HG03571 (cell line): ENCODE measurements at regions not wholly inside any gene's neighbourhood (a gene's known extent, or its start where the extent isn't known, plus 50 kb on each side); places are given as distances from the start of the nearest gene placed in this dataset.

Experiments used
- ATAC-seq: cut with Tn5 transposase; IDR thresholded peaks from one replicate; pipeline ENCODE4 v1.9.1; 2021; ENCODE audit not compliant: unreplicated experiment

GRCh38 chr21:35329940-35330660, 281.0 kb upstream of the RUNX1 start:
- no peak for ATAC-seq

- no peak for ATAC-seq
These were observed 279.9 kb upstream of the RUNX1 start for GRCh38 chr21:35328856-35329455.

GRCh38 chr21:35326677-35327076, 277.6 kb upstream of the RUNX1 start:
- ATAC-seq: no peak

- ATAC-seq: no peak
These were observed 276.9 kb upstream of the RUNX1 start for GRCh38 chr21:35325953-35326352.

- no peak for ATAC-seq
These were observed 275.5 kb upstream of the RUNX1 start for GRCh38 chr21:35324372-35325220.

GRCh38 chr21:35323947-35324346, 274.8 kb upstream of the RUNX1 start:
- no peak for ATAC-seq

- ATAC-seq: no peak
These were observed 272.5 kb upstream of the RUNX1 start for GRCh38 chr21:35321322-35322200.

- ATAC-seq: no peak
These were observed 270.7 kb upstream of the RUNX1 start for GRCh38 chr21:35319684-35320283.

- ATAC-seq: no peak
These were observed 267.8 kb upstream of the RUNX1 start for GRCh38 chr21:35316933-35317332.

- no peak for ATAC-seq
These were observed 267.4 kb upstream of the RUNX1 start for GRCh38 chr21:35316456-35316855.

GRCh38 chr21:35314857-35315582, 265.9 kb upstream of the RUNX1 start:
- ATAC-seq: no peak

GRCh38 chr21:35311985-35312384, 262.9 kb upstream of the RUNX1 start:
- ATAC-seq: no peak

- ATAC-seq: no peak
These were observed 260.2 kb upstream of the RUNX1 start for GRCh38 chr21:35309316-35309715.

- ATAC-seq: no peak
These were observed 254.0 kb upstream of the RUNX1 start for GRCh38 chr21:35303085-35303484.

GRCh38 chr21:35298757-35299156, 249.7 kb upstream of the RUNX1 start:
- no peak for ATAC-seq

GRCh38 chr21:35297665-35298064, 248.6 kb upstream of the RUNX1 start:
- ATAC-seq: no peak

GRCh38 chr21:35294231-35294898, 245.3 kb upstream of the RUNX1 start:
- ATAC-seq: no peak

GRCh38 chr21:35291973-35292627, 243.0 kb upstream of the RUNX1 start:
- no peak for ATAC-seq

GRCh38 chr21:35291034-35291433, 241.9 kb upstream of the RUNX1 start:
- ATAC-seq: no peak
